ENCODE measurements at regions not wholly inside any gene's neighbourhood (a gene's known extent, or its start where the extent isn't known, plus 50 kb on each side); places are given as distances from the start of the nearest gene placed in this dataset.

GRCh38 chr2:235358981-235359471 is 134.8 kb upstream of the AGAP1 start:
- TF ChIP-seq CTCF (conservative IDR thresholded peaks at IDR 0.05; ENCODE audit: low read depth in 2 of 2), result no peak
- no peak for TF ChIP-seq REST (IDR thresholded peaks at IDR 0.05; ENCODE audit: unreplicated experiment)
- no peak for TF ChIP-seq POLR2AphosphoS5 (IDR thresholded peaks at IDR 0.05; ENCODE audit: low read depth)
- no peak for TF ChIP-seq JUNB (IDR thresholded peaks at IDR 0.05; ENCODE audit: unreplicated experiment)
- no peak for TF ChIP-seq STAT1 (IDR thresholded peaks at IDR 0.05; ENCODE audit: unreplicated experiment)
- TF ChIP-seq EZH2 (IDR thresholded peaks at IDR 0.05; ENCODE audit: low read depth, unreplicated experiment), result no peak

All from GM23338 (cell line).